Esophagus muscularis mucosa (tissue), 4 donors: ENCODE measurements at regions not wholly inside any gene's neighbourhood (a gene's known extent, or its start where the extent isn't known, plus 50 kb on each side); places are given as distances from the start of the nearest gene placed in this dataset.
"Not testable (repeated sequence)": the region's sequence is repeated elsewhere in the genome, so short reads cannot be mapped to it uniquely, and the experiment has no call there.

Experiments used
- CTCF ChIP-seq, 3 experiments: fragments of 200-600 bp in 2 of 3; fragments of 450-650 bp in 1 of 3; sonication (generic) in 2 of 3; IDR thresholded peaks; one replicate each; pipeline ENCODE4 v1.5.1; 2017 to 2019; ENCODE audit warnings: antibody characterized with exemption in 3 of 3, mild to moderate bottlenecking in 2 of 3, moderate library complexity in 1 of 3
- EP300 ChIP-seq: sonication (generic); formaldehyde crosslinking; IDR thresholded peaks from one replicate; pipeline ENCODE4 v1.6.1; 2017; ENCODE audit warnings: antibody characterized with exemption
- POLR2A ChIP-seq: fragments of 450-650 bp; IDR thresholded peaks from one replicate; pipeline ENCODE4 v1.6.1; 2017; ENCODE audit warnings: antibody characterized with exemption, moderate library complexity, mild to moderate bottlenecking, low read depth
- POLR2AphosphoS5 ChIP-seq, 2 donors: sonication (generic); formaldehyde crosslinking; IDR thresholded peaks; one replicate each; pipeline ENCODE4 v1.6.1; 2017; ENCODE audit warnings: antibody characterized with exemption in 2 of 2

GRCh38 chr16:10292197-10292596 lies 93.7 kb upstream of the ATF7IP2 start:
- TF ChIP-seq CTCF (IDR thresholded peaks at IDR 0.05); POLR2A; POLR2AphosphoS5 (IDR thresholded peaks at IDR 0.05); EP300: not testable (repeated sequence)
